CD4-positive, alpha-beta T cell (primary cell): ENCODE measurements at regions not wholly inside any gene's neighbourhood (a gene's known extent, or its start where the extent isn't known, plus 50 kb on each side); places are given as distances from the start of the nearest gene placed in this dataset.

Experiments used
- ATAC-seq: fragments of 200-7000 bp; cut with Tn5 transposase; one replicate; pipeline ENCODE4 v1.10.0; 2022; ENCODE audit warnings: mild to moderate bottlenecking; ENCODE audit not compliant: poor library complexity
- CTCF ChIA-PET: fragments of 350-600 bp; sonication (Branson Sonifier 250); formaldehyde crosslinking; loops from one replicate; lab custom pipeline; 2021; ENCODE audit warnings: antibody characterized with exemption, inconsistent platforms; lab: Charles Lee
- POLR2A ChIA-PET: fragments of 350-600 bp; sonication (Branson Sonifier 250); formaldehyde crosslinking; loops from one replicate; lab custom pipeline; 2021; ENCODE audit warnings: antibody characterized with exemption, inconsistent platforms; lab: Charles Lee
- DNase-seq, 14 experiments: peaks; one replicate each; pipeline ENCODE4 v3.0.0-alpha.2; 2013 to 2020; ENCODE audit warnings: mixed read lengths in 2 of 14
- H3K27ac ChIP-seq, 2 donors: one replicate each; pipeline versions ENCODE4 v1.5.1 to v1.7.0; 2013; ENCODE audit warnings: low read length in 2 of 2, low read depth in 1 of 2, mild to moderate bottlenecking in 1 of 2
- H3K27me3 ChIP-seq, 2 experiments: 1 replicate in 1 of 2; 2 replicates in 1 of 2; pipeline versions ENCODE4 v1.6.1 to v1.7.0; 2013; ENCODE audit warnings: low read length in 2 of 2, control low read depth in 1 of 2, mild to moderate bottlenecking in 1 of 2, moderate library complexity in 1 of 2; ENCODE audit not compliant: insufficient read depth in 2 of 2, control insufficient read depth in 1 of 2
- H3K36me3 ChIP-seq: one replicate; pipeline ENCODE4 v1.6.1; 2013; ENCODE audit warnings: low read length, control low read depth; ENCODE audit not compliant: insufficient read depth
- H3K4me1 ChIP-seq: one replicate; pipeline ENCODE4 v1.6.1; 2013; ENCODE audit warnings: low read length, control low read depth; ENCODE audit not compliant: insufficient read depth
- H3K4me3 ChIP-seq: one replicate; pipeline ENCODE4 v1.5.1; 2013; ENCODE audit warnings: mild to moderate bottlenecking, low read length, moderate library complexity
- H3K9me3 ChIP-seq, 2 experiments: 1 replicate in 1 of 2; 2 replicates in 1 of 2; pipeline versions ENCODE4 v1.6.1 to v1.7.0; 2013; ENCODE audit warnings: low read length in 2 of 2, mild to moderate bottlenecking in 2 of 2, control low read depth in 1 of 2, moderate library complexity in 1 of 2; ENCODE audit not compliant: control insufficient read depth in 1 of 2, insufficient read depth in 1 of 2
- H3K27ac Mint-ChIP-seq: one replicate; pipeline ENCODE4 v1.8.0; 2020; ENCODE audit warnings: mixed read lengths
- H3K27me3 Mint-ChIP-seq: one replicate; pipeline ENCODE4 v1.8.0; 2021; ENCODE audit warnings: mixed read lengths
- H3K36me3 Mint-ChIP-seq: one replicate; pipeline ENCODE4 v1.8.0; 2021; ENCODE audit warnings: low read depth, mixed read lengths
- H3K4me1 Mint-ChIP-seq: one replicate; pipeline ENCODE4 v1.8.0; 2021; ENCODE audit warnings: low read depth, mixed read lengths
- H3K4me3 Mint-ChIP-seq: one replicate; pipeline ENCODE4 v1.8.0; 2020; ENCODE audit warnings: mild to moderate bottlenecking, mixed read lengths
- H3K9me3 Mint-ChIP-seq: one replicate; pipeline ENCODE4 v1.8.0; 2020; ENCODE audit warnings: mixed read lengths
- intact Hi-C, 2 experiments: fragments of 100-400 bp; cut with DNase I in 1 of 2; cut with micrococcal nuclease in 1 of 2; formaldehyde crosslinking; loops; one replicate each; pipeline versions ENCODE4 v1.15.1 to v1.9.0; 2023 to 2025; cut with DNase I, micrococcal nuclease
- TF ChIP-seq, protein P1 (sequence below): fragments of 200-600 bp; IDR thresholded peaks from one replicate; pipeline ENCODE4 v1.8.0; 2022; ENCODE audit warnings: antibody characterized with exemption, mild to moderate bottlenecking

DNA sequence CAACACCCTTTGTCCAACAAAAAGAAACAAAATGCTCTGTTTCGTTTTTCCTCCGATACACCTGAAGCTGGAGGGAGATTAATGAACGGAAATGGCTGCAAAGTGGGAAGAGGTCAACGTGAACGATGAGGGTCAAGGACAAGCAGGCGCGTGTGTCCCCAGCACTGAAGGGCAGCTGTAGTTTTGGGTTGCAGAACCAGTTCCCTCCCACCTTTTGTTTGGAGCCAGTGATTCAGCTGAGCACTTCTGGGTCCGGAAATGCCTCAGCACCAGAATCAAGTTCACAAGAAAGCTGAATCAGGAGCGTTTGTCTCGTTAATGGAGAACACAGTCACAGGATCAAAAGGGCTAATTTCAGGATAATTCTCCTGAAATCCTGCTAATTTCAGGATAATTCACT is 51.1 kb upstream of the PWP1 start:
- no peaks in the 10 kb centered on the region for H3K9me3 Mint-ChIP-seq
- H3K27me3 ChIP-seq, result no peaks in the 10 kb centered on the region
- no peak for DNase-seq
- no peaks in the 10 kb centered on the region for H3K4me1 ChIP-seq
- H3K4me3 Mint-ChIP-seq, result no peak overlapping the region
- H3K4me1 Mint-ChIP-seq, result no peaks in the 10 kb centered on the region
- H3K27ac Mint-ChIP-seq, result no peak overlapping the region
- no peak overlapping the region for H3K27ac ChIP-seq
- intact Hi-C loops, result no loop called here
- TF ChIP-seq, protein P1, sequence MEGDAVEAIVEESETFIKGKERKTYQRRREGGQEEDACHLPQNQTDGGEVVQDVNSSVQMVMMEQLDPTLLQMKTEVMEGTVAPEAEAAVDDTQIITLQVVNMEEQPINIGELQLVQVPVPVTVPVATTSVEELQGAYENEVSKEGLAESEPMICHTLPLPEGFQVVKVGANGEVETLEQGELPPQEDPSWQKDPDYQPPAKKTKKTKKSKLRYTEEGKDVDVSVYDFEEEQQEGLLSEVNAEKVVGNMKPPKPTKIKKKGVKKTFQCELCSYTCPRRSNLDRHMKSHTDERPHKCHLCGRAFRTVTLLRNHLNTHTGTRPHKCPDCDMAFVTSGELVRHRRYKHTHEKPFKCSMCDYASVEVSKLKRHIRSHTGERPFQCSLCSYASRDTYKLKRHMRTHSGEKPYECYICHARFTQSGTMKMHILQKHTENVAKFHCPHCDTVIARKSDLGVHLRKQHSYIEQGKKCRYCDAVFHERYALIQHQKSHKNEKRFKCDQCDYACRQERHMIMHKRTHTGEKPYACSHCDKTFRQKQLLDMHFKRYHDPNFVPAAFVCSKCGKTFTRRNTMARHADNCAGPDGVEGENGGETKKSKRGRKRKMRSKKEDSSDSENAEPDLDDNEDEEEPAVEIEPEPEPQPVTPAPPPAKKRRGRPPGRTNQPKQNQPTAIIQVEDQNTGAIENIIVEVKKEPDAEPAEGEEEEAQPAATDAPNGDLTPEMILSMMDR, result no peak
- no peak overlapping the region for H3K4me3 ChIP-seq
- ATAC-seq, result no peak
- no peaks in the 10 kb centered on the region for H3K27me3 Mint-ChIP-seq
- ChIA-PET POLR2A (no interaction called here), CTCF (no interaction called here)
- H3K36me3 ChIP-seq, result peaks cover 6% of the 10 kb centered on the region
- no peaks in the 10 kb centered on the region for H3K9me3 ChIP-seq
- peaks cover 38% of the 10 kb centered on the region for H3K36me3 Mint-ChIP-seq

DNA sequence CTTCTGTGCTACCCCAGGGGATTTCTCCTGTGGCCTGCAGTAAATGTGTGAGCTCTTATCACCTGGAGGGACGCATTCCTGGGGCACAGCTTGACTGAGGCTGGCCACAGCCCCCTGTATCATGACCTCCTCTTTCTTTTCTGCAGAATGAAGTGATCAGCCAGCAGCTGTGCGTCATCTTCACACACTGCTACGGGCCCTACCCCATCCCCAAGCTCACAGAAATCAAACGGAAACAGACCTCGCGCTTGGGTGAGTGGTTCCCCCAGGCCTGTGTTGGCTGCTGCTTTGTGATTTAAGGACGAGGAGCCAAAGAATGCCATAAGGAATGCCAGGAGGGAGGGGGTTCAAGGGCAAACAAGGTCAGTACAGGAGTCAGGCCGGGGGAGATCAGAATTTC is 50.5 kb upstream of the PWP1 start:
- CTCF ChIA-PET, result no interaction called here

More for the DNA sequence above, 50.5 kb upstream of the PWP1 start:
- Mint-ChIP-seq H3K4me1 (no peaks in the 10 kb centered on the region), H3K27ac (no peak overlapping the region), H3K36me3 (peaks cover 44% of the 10 kb centered on the region), H3K27me3 (no peaks in the 10 kb centered on the region), H3K4me3 (no peak overlapping the region), H3K9me3 (no peaks in the 10 kb centered on the region)
- no peak overlapping the region for H3K27ac ChIP-seq
- DNase-seq (no peak), ATAC-seq (no peak)
- POLR2A ChIA-PET, result no interaction called here
- H3K4me1 ChIP-seq, result no peaks in the 10 kb centered on the region
- H3K9me3 ChIP-seq, result no peaks in the 10 kb centered on the region
- peaks cover 6% of the 10 kb centered on the region for H3K36me3 ChIP-seq
- no peaks in the 10 kb centered on the region for H3K27me3 ChIP-seq
- intact Hi-C loops, result no loop called here
- TF ChIP-seq, protein P1, result no peak
- no peak overlapping the region for H3K4me3 ChIP-seq
